Mesenchymal stem cell (in vitro differentiated cells and primary cell): ENCODE measurements at regions not wholly inside any gene's neighbourhood (a gene's known extent, or its start where the extent isn't known, plus 50 kb on each side); places are given as distances from the start of the nearest gene placed in this dataset.

Source experiments
- DNase-seq: peaks from one replicate; pipeline ENCODE4 v3.0.0-alpha.2; 2013
- H2AFZ ChIP-seq: one replicate; pipeline ENCODE4 v1.6.1; 2013; ENCODE audit warnings: low read depth, mild to moderate bottlenecking, control low read depth, inconsistent platforms, low read length, moderate library complexity
- H2AK5ac ChIP-seq: 2 replicates; pipeline ENCODE4 v1.6.1; 2013; ENCODE audit warnings: low read length, moderate library complexity, mild to moderate bottlenecking, inconsistent platforms; ENCODE audit not compliant: severe bottlenecking
- H2BK120ac ChIP-seq: one replicate; pipeline ENCODE4 v1.6.1; 2013; ENCODE audit warnings: low read depth, mild to moderate bottlenecking, inconsistent platforms, low read length, moderate library complexity
- H2BK12ac ChIP-seq, 2 experiments: one replicate each; pipeline ENCODE4 v1.6.1; 2013; ENCODE audit warnings: inconsistent platforms in 2 of 2, low read length in 2 of 2, mild to moderate bottlenecking in 2 of 2, moderate library complexity in 2 of 2, control low read depth in 1 of 2
- H2BK15ac ChIP-seq: one replicate; pipeline ENCODE4 v1.6.1; 2013; ENCODE audit warnings: mild to moderate bottlenecking, low read depth, inconsistent platforms; ENCODE audit not compliant: poor library complexity, severe bottlenecking
- H2BK5ac ChIP-seq: 2 replicates; pipeline ENCODE4 v1.6.1; 2013; ENCODE audit warnings: low read depth, mild to moderate bottlenecking, low read length, control low read depth, inconsistent platforms; ENCODE audit not compliant: poor library complexity, severe bottlenecking
- H3K14ac ChIP-seq, 2 experiments: one replicate each; pipeline ENCODE4 v1.6.1; 2013; ENCODE audit warnings: inconsistent platforms in 2 of 2, low read length in 2 of 2, control low read depth in 1 of 2, mild to moderate bottlenecking in 1 of 2, moderate library complexity in 1 of 2
- H3K18ac ChIP-seq, 2 experiments: one replicate each; pipeline ENCODE4 v1.6.1; 2013; ENCODE audit warnings: inconsistent platforms in 2 of 2, low read length in 2 of 2, control low read depth in 1 of 2, low read depth in 1 of 2, mild to moderate bottlenecking in 1 of 2
- H3K23ac ChIP-seq, 2 experiments: one replicate each; pipeline ENCODE4 v1.6.1; 2013; ENCODE audit warnings: inconsistent platforms in 2 of 2, low read length in 2 of 2, mild to moderate bottlenecking in 2 of 2, moderate library complexity in 2 of 2, control low read depth in 1 of 2
- H3K27ac ChIP-seq: 2 replicates; pipeline ENCODE4 v1.5.1; 2013; ENCODE audit warnings: mild to moderate bottlenecking, moderate library complexity, low read length, control low read depth, inconsistent platforms; ENCODE audit not compliant: poor library complexity, severe bottlenecking
- H3K27me3 ChIP-seq, 2 experiments: 2 replicates each; pipeline versions ENCODE4 v1.6.1 to v1.7.0; 2013; ENCODE audit warnings: low read length in 2 of 2, mild to moderate bottlenecking in 2 of 2, moderate library complexity in 2 of 2, control low read depth in 1 of 2, inconsistent platforms in 1 of 2; ENCODE audit not compliant: control insufficient read depth in 1 of 2, insufficient read depth in 1 of 2
- H3K36me3 ChIP-seq, 2 experiments: 2 replicates each; pipeline versions ENCODE4 v1.6.1 to v1.7.0; 2013; ENCODE audit warnings: low read length in 2 of 2, control low read depth in 1 of 2, inconsistent platforms in 1 of 2, low read depth in 1 of 2, mild to moderate bottlenecking in 1 of 2; ENCODE audit not compliant: insufficient read depth in 2 of 2, control insufficient read depth in 1 of 2
- H3K4ac ChIP-seq, 2 experiments: one replicate each; pipeline ENCODE4 v1.6.1; 2013; ENCODE audit warnings: inconsistent platforms in 2 of 2, low read length in 2 of 2, mild to moderate bottlenecking in 2 of 2, moderate library complexity in 2 of 2, control low read depth in 1 of 2, low read depth in 1 of 2
- H3K4me1 ChIP-seq: 2 replicates; pipeline ENCODE4 v1.6.1; 2013; ENCODE audit warnings: low read depth, low read length, control low read depth; ENCODE audit not compliant: control insufficient read depth, insufficient read depth
- H3K4me2 ChIP-seq: 2 replicates; pipeline ENCODE4 v1.6.1; 2013; ENCODE audit warnings: low read length, mild to moderate bottlenecking, inconsistent platforms; ENCODE audit not compliant: poor library complexity, severe bottlenecking
- H3K4me3 ChIP-seq, 2 experiments: 2 replicates each; pipeline versions ENCODE4 v1.5.1 to v1.7.0; 2013; ENCODE audit warnings: low read length in 2 of 2, mild to moderate bottlenecking in 2 of 2, control low read depth in 1 of 2, low read depth in 1 of 2; ENCODE audit not compliant: insufficient read depth in 1 of 2
- H3K79me1 ChIP-seq: replicated peaks from 2 replicates; pipeline ENCODE4 v1.6.1; 2013; ENCODE audit warnings: mild to moderate bottlenecking, control low read depth, low read length, inconsistent platforms; ENCODE audit not compliant: poor library complexity, severe bottlenecking
- H3K9ac ChIP-seq: 2 replicates; pipeline ENCODE4 v1.7.0; 2013; ENCODE audit warnings: mild to moderate bottlenecking, low read length, moderate library complexity
- H3K9me3 ChIP-seq: 2 replicates; pipeline ENCODE4 v1.7.0; 2013; ENCODE audit warnings: mild to moderate bottlenecking, low read length; ENCODE audit not compliant: control insufficient read depth
- H4K8ac ChIP-seq: one replicate; pipeline ENCODE4 v1.6.1; 2013; ENCODE audit warnings: inconsistent platforms, mild to moderate bottlenecking, low read length, moderate library complexity
- H4K91ac ChIP-seq: one replicate; pipeline ENCODE4 v1.6.1; 2013; ENCODE audit warnings: mild to moderate bottlenecking, low read length, inconsistent platforms
- WGBS: methylation state at CpG from one replicate; pipeline ENCODE4 v1.1.7; 2013; ENCODE audit warnings: mixed read lengths; 5-methylcytosine and 5-hydroxymethylcytosine counted together

DNA sequence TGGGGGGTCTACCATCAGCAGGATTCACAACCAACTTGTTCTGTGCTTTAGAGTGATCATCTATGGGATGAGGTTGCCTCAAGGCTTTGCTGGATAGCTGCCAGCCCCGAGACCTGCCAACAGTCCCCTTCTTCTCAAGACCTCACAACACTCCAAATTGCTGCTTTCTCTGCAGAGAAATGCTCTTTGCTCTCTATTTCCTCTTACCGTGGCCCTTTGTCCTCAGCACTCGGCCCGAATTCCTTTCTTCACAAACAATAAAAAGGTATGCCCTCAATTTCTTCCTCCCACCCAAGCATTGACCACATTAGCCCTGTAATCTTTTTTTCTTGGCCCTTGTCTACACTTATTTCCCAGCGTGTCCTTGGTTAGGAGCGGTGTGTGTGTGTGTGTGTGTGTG, 147.4 kb upstream of the SNX19 start:
- Histone ChIP-seq H2BK15ac (no peak overlapping the region), H2AK5ac (no peak overlapping the region), H2BK5ac (no peak overlapping the region), H2BK120ac (no peak overlapping the region), H3K9ac (no peak overlapping the region), H3K4me3 (no peak overlapping the region), H3K23ac (no peak overlapping the region), H3K36me3 (no peaks in the 10 kb centered on the region), H3K4me2 (no peak overlapping the region), H3K27me3 (peaks cover 17 to 31% of the 10 kb centered on the region in 2 experiments), H3K27ac (no peak overlapping the region), H3K4ac (no peak overlapping the region), H3K14ac (no peak overlapping the region), H4K8ac (no peak overlapping the region), H3K18ac (no peak overlapping the region), H3K79me1 (no peaks in the 10 kb centered on the region), H2BK12ac (no peak overlapping the region), H3K4me1 (no peaks in the 10 kb centered on the region), H3K9me3 (no peaks in the 10 kb centered on the region), H2AFZ (no peak overlapping the region), H4K91ac (no peak overlapping the region)
- DNase-seq: no peak
- 64% methylated on average over 6 of the region's 6 CpGs for WGBS

DNA sequence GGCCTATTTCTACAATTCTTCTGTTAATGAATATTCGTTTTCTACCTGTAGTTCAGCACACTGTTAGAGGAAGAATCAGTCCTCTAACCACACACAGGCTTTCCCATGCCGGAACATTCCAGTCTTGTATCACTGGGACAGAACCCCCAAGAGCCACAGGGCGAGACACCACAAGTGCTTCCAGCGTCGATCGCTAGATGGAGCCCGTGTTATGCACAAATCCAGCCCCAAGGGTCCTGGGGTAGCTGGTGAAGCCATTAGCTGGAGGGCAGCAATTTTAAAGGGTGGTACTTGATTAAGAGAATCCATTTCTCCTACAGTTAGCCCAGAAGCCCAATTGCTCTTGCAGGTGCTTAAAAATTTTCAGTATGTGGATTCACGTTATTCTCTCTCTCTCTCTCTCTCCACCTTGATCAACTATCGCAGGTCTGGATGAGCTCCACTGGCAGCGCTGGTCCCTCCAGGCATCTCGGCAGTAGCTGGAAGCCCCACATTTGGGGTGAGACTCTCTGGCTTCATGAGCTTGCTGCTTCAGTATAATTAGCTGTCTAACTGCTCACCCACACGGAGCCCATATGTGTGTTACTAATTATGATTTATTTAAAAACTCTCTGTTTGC, 148.2 kb upstream of the SNX19 start:
- Histone ChIP-seq H2AFZ (no peak overlapping the region), H2BK5ac (no peak overlapping the region), H4K91ac (no peak overlapping the region), H2BK12ac (no peak overlapping the region), H3K36me3 (no peaks in the 10 kb centered on the region), H4K8ac (no peak overlapping the region), H3K79me1 (no peaks in the 10 kb centered on the region), H3K23ac (no peak overlapping the region), H2BK120ac (no peak overlapping the region), H3K14ac (no peak overlapping the region), H3K27me3 (peaks cover 17 to 31% of the 10 kb centered on the region in 2 experiments), H3K18ac (no peak overlapping the region), H3K9me3 (no peaks in the 10 kb centered on the region), H3K27ac (no peak overlapping the region), H3K4me1 (no peaks in the 10 kb centered on the region), H3K4me2 (no peak overlapping the region), H2BK15ac (no peak overlapping the region), H3K9ac (no peak overlapping the region), H2AK5ac (no peak overlapping the region), H3K4me3 (no peak overlapping the region), H3K4ac (no peak overlapping the region)
- DNase-seq: peak; percentile 60
- 30% methylated on average over 11 of the region's 12 CpGs for WGBS

DNA sequence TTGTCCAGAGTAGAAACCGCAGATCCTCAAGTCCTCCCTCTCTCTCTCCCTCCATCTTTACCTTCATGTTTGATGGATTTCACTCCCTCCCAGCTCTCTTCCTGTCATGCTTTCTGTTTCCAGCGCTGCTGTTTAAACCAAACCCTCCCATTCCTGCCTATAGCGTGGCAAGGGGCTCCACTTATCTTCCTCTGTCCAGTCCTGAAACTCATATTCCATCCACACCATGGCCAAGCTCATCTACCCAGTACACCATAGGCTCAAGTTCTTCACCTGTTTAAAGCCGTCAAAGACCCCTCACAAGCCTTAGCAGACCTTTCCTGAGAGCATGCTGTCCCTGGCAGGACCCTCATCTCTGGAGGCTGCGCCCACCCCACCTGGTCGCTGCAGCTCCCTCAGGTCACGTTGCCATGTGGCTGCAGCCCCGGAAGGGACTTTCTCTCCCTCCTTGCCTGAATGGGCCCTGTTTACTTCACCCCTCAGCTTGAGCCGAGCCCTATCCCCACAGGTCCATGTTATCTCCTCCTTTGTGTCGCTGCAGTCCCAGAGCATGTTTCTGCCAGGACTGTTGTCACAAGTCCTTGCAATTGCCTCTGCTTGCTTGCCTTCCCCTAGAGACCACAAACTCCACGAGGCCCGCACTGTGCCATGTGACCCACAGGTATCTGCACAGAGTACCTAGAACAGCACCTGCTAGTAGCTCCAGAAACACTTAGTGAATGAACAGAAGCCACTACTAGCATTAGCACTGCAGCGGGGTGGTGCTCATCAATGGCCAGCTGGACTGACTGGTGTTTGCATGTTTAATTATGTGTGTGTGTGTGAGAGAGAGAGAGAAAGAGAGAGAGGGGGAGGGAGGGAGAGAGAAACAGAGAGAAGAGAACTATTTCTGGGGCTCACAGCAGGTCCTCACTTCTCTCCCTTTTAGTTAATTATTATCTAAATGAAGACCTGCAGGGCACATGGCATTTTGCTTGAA, 149.4 kb upstream of the SNX19 start:
- no peaks in the 10 kb centered on the region for H3K36me3 ChIP-seq
- no peak overlapping the region for H3K27ac ChIP-seq
- H3K4me1 ChIP-seq: no peaks in the 10 kb centered on the region
- no peak overlapping the region for H2AK5ac ChIP-seq
- H3K79me1 ChIP-seq: no peaks in the 10 kb centered on the region
- no peak overlapping the region for H2BK5ac ChIP-seq
- 80% methylated on average over 12 of the region's 13 CpGs for WGBS
- H3K9me3 ChIP-seq: no peaks in the 10 kb centered on the region
- H3K9ac ChIP-seq: no peak overlapping the region
- H3K18ac ChIP-seq: no peak overlapping the region
- no peak overlapping the region for H2BK12ac ChIP-seq
- no peak overlapping the region for H4K91ac ChIP-seq
- H2BK120ac ChIP-seq: no peak overlapping the region
- no peak overlapping the region for H2BK15ac ChIP-seq
- H3K4ac ChIP-seq: no peak overlapping the region
- H3K14ac ChIP-seq: no peak overlapping the region
- no peak overlapping the region for H3K4me3 ChIP-seq
- H3K23ac ChIP-seq: no peak overlapping the region
- H3K4me2 ChIP-seq: no peak overlapping the region
- no peak overlapping the region for H4K8ac ChIP-seq
- no peak overlapping the region for H2AFZ ChIP-seq
- no peak for DNase-seq
- H3K27me3 ChIP-seq: peaks cover 17 to 31% of the 10 kb centered on the region in 2 experiments

DNA sequence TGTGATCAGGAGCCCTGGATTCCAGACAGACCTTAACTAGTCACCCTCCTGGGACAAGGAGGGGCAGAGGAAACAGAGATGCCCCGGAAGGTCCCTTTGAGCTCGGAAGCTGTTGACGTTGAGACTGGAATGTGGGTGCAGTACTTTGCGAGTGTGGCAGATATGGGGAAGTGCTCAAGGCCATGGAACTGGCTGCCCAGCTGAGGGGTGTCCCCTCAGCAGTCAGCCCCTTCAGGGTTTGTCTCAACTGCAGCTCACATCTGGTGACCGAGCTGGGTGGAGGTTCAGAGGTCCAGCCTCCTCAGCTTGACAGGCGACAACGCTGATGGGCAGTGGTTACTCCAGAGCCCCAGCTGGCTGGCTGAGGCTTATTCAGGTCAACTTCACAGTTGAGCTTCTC, 150.3 kb upstream of the SNX19 start:
- Histone ChIP-seq H3K4me2 (no peak overlapping the region), H2BK12ac (no peak overlapping the region), H4K8ac (no peak overlapping the region), H3K4ac (no peak overlapping the region), H2BK15ac (no peak overlapping the region), H3K23ac (no peak overlapping the region), H3K27me3 (peaks cover 17 to 31% of the 10 kb centered on the region in 2 experiments), H2AFZ (no peak overlapping the region), H3K9me3 (no peaks in the 10 kb centered on the region), H4K91ac (no peak overlapping the region), H3K4me3 (no peak overlapping the region), H2BK5ac (no peak overlapping the region), H3K4me1 (no peaks in the 10 kb centered on the region), H3K36me3 (no peaks in the 10 kb centered on the region), H3K9ac (no peak overlapping the region), H2BK120ac (no peak overlapping the region), H3K18ac (no peak overlapping the region), H3K27ac (no peak overlapping the region), H3K79me1 (no peaks in the 10 kb centered on the region), H3K14ac (no peak overlapping the region), H2AK5ac (no peak overlapping the region)
- DNase-seq: no peak
- 91% methylated on average over 7 of the region's 7 CpGs for WGBS
